ENCODE measurements at regions not wholly inside any gene's neighbourhood (a gene's known extent, or its start where the extent isn't known, plus 50 kb on each side); places are given as distances from the start of the nearest gene placed in this dataset.

GRCh38 chr6:165769884-165770283 is 106.8 kb upstream of the PDE10A start:
- ChIA-PET POLR2A (no interaction called here), CTCF (interaction anchor here (1.0 to 1.5 kb wide), 4 partner anchors 15 to 330 kb away, joined by 3 to 8 read pairs (median 5); no protein-coding TSS in a partner anchor)
- Histone ChIP-seq H3K27me3 (ENCODE audit: control insufficient read depth in 2 of 2, insufficient read depth in 2 of 2, low read length in 2 of 2) (no peaks in the 10 kb centered on the region), H3K4me1 (ENCODE audit: control insufficient read depth, extremely low read depth, insufficient read depth, low read length) (peaks cover 46% of the 10 kb centered on the region), H2AFZ (ENCODE audit: low read depth, low read length) (peak overlapping the region; percentile 27), H3K27ac (ENCODE audit: insufficient read depth, low read depth, low read length) (peak overlapping the region; percentile 82), H3K9me3 (replicated peaks; ENCODE audit: control insufficient read depth, insufficient read depth, low read length) (no peaks in the 10 kb centered on the region), H3K79me2 (ENCODE audit: control insufficient read depth, insufficient read depth, low read length) (no peaks in the 10 kb centered on the region), H3K4me3 (replicated peaks in 1 of 3; ENCODE audit: insufficient read depth in 1 of 3, low read depth in 1 of 3, low read length in 3 of 3) (no peak overlapping the region), H3K36me3 (ENCODE audit: control insufficient read depth in 2 of 2, extremely low read depth in 1 of 2, insufficient read depth in 2 of 2, low read length in 2 of 2) (no peaks in the 10 kb centered on the region), H3K4me2 (ENCODE audit: insufficient read depth, low read length) (peak overlapping the region; percentile 33), H3K9ac (replicated peaks; ENCODE audit: extremely low read depth, insufficient read depth, low read length) (peak overlapping the region; percentile 59), H3K9me1 (replicated peaks; ENCODE audit: control insufficient read depth, extremely low read depth, insufficient read depth, low read length) (no peaks in the 10 kb centered on the region), H4K20me1 (replicated peaks; ENCODE audit: control insufficient read depth, extremely low read depth, insufficient read depth, low read length) (no peaks in the 10 kb centered on the region)
- TF ChIP-seq POLR2A (IDR thresholded peaks at IDR 0.05; ENCODE audit: low read depth, low read length) (no peak), JUN (IDR thresholded peaks at IDR 0.05; ENCODE audit: borderline replicate concordance, insufficient read depth, insufficient read length, low read depth) (no peak), CTCF (IDR thresholded peaks at IDR 0.05; ENCODE audit: extremely low read depth in 1 of 2, insufficient read depth in 1 of 2, low read depth in 1 of 2, low read length in 2 of 2) (no peak), MYC (IDR thresholded peaks at IDR 0.05; ENCODE audit: low read depth, low read length) (no peak), GATA2 (IDR thresholded peaks at IDR 0.05; ENCODE audit: insufficient read depth, insufficient read length, low read depth, low read length) (no peak), MAX (IDR thresholded peaks at IDR 0.05; ENCODE audit: insufficient read depth, insufficient read length) (no peak), FOS (IDR thresholded peaks at IDR 0.05; ENCODE audit: borderline replicate concordance, insufficient read depth, low read length) (no peak), POLR2AphosphoS5 (IDR thresholded peaks at IDR 0.05; ENCODE audit: insufficient read depth, low read depth, low read length) (no peak), EZH2 (IDR thresholded peaks at IDR 0.05; ENCODE audit: borderline replicate concordance, low read depth, low read length, severe bottlenecking) (no peak)
- intact Hi-C loops (cut with micrococcal nuclease) (loop anchor here (5.0 kb wide), 1 partner anchor 463 kb away; the partner anchor contains the start of gene C6orf118), dilution Hi-C loops (cut with MboI; ENCODE audit: extremely low pct_ligation_motif_present, low sequenced_read_pairs) (no loop called here)
- DNase-seq (ENCODE audit: low read depth, low spot score): no peak
- BruUV-seq (replicated peaks): no TSS peak
- FAIRE-seq: no peak

All from endothelial cell of umbilical vein (primary cell).